Lung (tissue), 11 donors: ENCODE measurements at regions not wholly inside any gene's neighbourhood (a gene's known extent, or its start where the extent isn't known, plus 50 kb on each side); places are given as distances from the start of the nearest gene placed in this dataset.

Source experiments
- ATAC-seq: fragments of 200-7000 bp; cut with Tn5 transposase; one replicate; pipeline ENCODE4 v1.9.1; 2020; ENCODE audit warnings: moderate number of reproducible peaks; ENCODE audit not compliant: insufficient read depth, low FRiP score
- DNase-seq, 3 donors: peaks; one replicate each; pipeline ENCODE4 v3.0.0-alpha.2; 2013 to 2017
- H3K27ac ChIP-seq, 2 donors: one replicate each; pipeline ENCODE4 v1.5.1; 2013; ENCODE audit warnings: mild to moderate bottlenecking in 2 of 2, moderate library complexity in 2 of 2, control low read depth in 1 of 2, inconsistent platforms in 1 of 2, low read depth in 1 of 2, low read length in 1 of 2
- H3K27me3 ChIP-seq, 3 donors: one replicate each; pipeline ENCODE4 v1.5.1; 2013; ENCODE audit warnings: low read length in 2 of 3; ENCODE audit not compliant: control insufficient read depth in 3 of 3, insufficient read depth in 3 of 3
- H3K36me3 ChIP-seq, 4 donors: one replicate each; pipeline ENCODE4 v1.5.1; 2013; ENCODE audit warnings: low read length in 4 of 4, mild to moderate bottlenecking in 1 of 4, moderate library complexity in 1 of 4; ENCODE audit not compliant: control insufficient read depth in 4 of 4, insufficient read depth in 4 of 4
- H3K4me1 ChIP-seq, 5 donors: one replicate each; pipeline ENCODE4 v1.5.1; 2013; ENCODE audit warnings: low read length in 5 of 5, mild to moderate bottlenecking in 2 of 5, moderate library complexity in 1 of 5; ENCODE audit not compliant: control insufficient read depth in 5 of 5, insufficient read depth in 5 of 5
- H3K4me3 ChIP-seq: one replicate; pipeline ENCODE4 v1.5.1; 2013; ENCODE audit warnings: mild to moderate bottlenecking, control low read depth, moderate library complexity
- H3K9ac ChIP-seq, 2 donors: one replicate each; pipeline ENCODE4 v1.5.1; 2013; ENCODE audit warnings: low read length in 2 of 2, control low read depth in 1 of 2; ENCODE audit not compliant: insufficient read depth in 1 of 2
- H3K9me3 ChIP-seq, 4 donors: one replicate each; pipeline ENCODE4 v1.5.1; 2013; ENCODE audit warnings: low read length in 3 of 4, mild to moderate bottlenecking in 1 of 4, moderate library complexity in 1 of 4; ENCODE audit not compliant: control insufficient read depth in 4 of 4, insufficient read depth in 3 of 4
- CTCF ChIP-seq: IDR thresholded peaks from 2 replicates; pipeline ENCODE4 v1.5.1; 2012; ENCODE audit warnings: mild to moderate bottlenecking; ENCODE audit errors: control extremely low read depth, extremely low read depth
- WGBS, 2 donors: extraction: QIAGEN DNeasy Blood & Tissue Kit; methylation state at CpG; one replicate each; pipeline ENCODE4 v1.1.7; 2013; 5-methylcytosine and 5-hydroxymethylcytosine counted together
- donor health status: control.
- donor health status: control.
- donor health status: Bipolar disorder and iron deficiency.
- donor health status: healthy.
- donor health status: DM: yes; HTN: yes; CAD: no.

GRCh38 chr3:11089931-11090330 lies 64.4 kb upstream of the HRH1 start:
- Histone ChIP-seq H3K27me3 (peaks cover 0 to 2% (median 0%) of the 10 kb centered on the region in 3 donors), H3K36me3 (no peaks in the 10 kb centered on the region), H3K9ac (no peak overlapping the region), H3K9me3 (peaks cover 0 to 4% (median 0%) of the 10 kb centered on the region in 4 donors), H3K4me1 (peaks cover 0 to 9% (median 0%) of the 10 kb centered on the region in 5 donors), H3K4me3 (no peak overlapping the region), H3K27ac (no peak overlapping the region)
- ATAC-seq (no peak), DNase-seq (peak in 1 of 3 donors; percentile 15)
- no peak for TF ChIP-seq CTCF
- 84 to 89% methylated on average over 6 of the region's 6 CpGs for WGBS, 2 donors

DNA sequence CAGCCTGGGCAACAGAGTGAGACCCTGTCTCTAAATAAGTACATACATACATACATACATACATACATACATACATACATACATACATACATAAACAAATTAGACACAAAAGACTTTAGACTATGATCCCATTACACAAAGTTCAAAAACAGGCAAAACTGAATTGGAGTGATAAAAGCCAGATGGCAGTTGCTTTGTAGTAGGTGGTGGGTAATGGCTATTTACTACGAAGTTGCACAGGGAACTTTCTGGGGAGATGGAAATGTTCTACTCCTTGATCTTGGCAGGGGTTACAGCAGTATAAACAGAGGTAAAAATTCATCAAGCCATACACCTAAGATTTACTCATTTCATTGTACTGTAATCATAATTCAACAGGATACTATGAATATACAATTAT lies 63.7 kb upstream of the HRH1 start:
- Histone ChIP-seq H3K4me3 (no peak overlapping the region), H3K36me3 (no peaks in the 10 kb centered on the region), H3K27ac (no peak overlapping the region), H3K9ac (no peak overlapping the region), H3K4me1 (peaks cover 0 to 9% (median 0%) of the 10 kb centered on the region in 5 donors), H3K27me3 (peaks cover 0 to 5% (median 0%) of the 10 kb centered on the region in 3 donors), H3K9me3 (peaks cover 0 to 4% (median 0%) of the 10 kb centered on the region in 4 donors)
- WGBS, 2 donors: 46 to 61% methylated on average over 1 of the region's 1 CpG
- no peak for TF ChIP-seq CTCF
- ATAC-seq (no peak), DNase-seq (peak in 2 of 3 donors; percentile 6 to 17)

GRCh38 chr3:11091088-11091590 lies 63.2 kb upstream of the HRH1 start:
- no peak for ATAC-seq
- Histone ChIP-seq H3K27me3 (peaks cover 0 to 11% (median 2%) of the 10 kb centered on the region in 3 donors), H3K4me1 (peaks cover 0 to 9% (median 0%) of the 10 kb centered on the region in 5 donors), H3K27ac (no peak overlapping the region), H3K9ac (no peak overlapping the region), H3K4me3 (no peak overlapping the region), H3K36me3 (no peaks in the 10 kb centered on the region), H3K9me3 (peaks cover 0 to 4% (median 0%) of the 10 kb centered on the region in 4 donors)
- 54 to 66% methylated on average over 12 of the region's 12 CpGs for WGBS, 2 donors
- no peak for TF ChIP-seq CTCF
- peak; percentile 35 to 55 (median 43) for DNase-seq

- no peak for DNase-seq
Measured at GRCh38 chr3:11091791-11092190, 62.5 kb upstream of the HRH1 start.

More at GRCh38 chr3:11091791-11092190, 62.5 kb upstream of the HRH1 start:
- Histone ChIP-seq H3K27me3 (peaks cover 0 to 17% (median 5%) of the 10 kb centered on the region in 3 donors), H3K9me3 (peaks cover 0 to 4% (median 0%) of the 10 kb centered on the region in 4 donors), H3K9ac (no peak overlapping the region), H3K27ac (no peak overlapping the region), H3K4me1 (peaks cover 0 to 9% (median 0%) of the 10 kb centered on the region in 5 donors), H3K4me3 (no peak overlapping the region), H3K36me3 (no peaks in the 10 kb centered on the region)
- ATAC-seq: no peak
- WGBS, 2 donors: 89 to 93% methylated on average over 13 of the region's 13 CpGs
- no peak for TF ChIP-seq CTCF
